Left hindlimb (tissue), 1 donor: ENCODE measurements at regions not wholly inside any gene's neighbourhood (a gene's known extent, or its start where the extent isn't known, plus 50 kb on each side); places are given as distances from the start of the nearest gene placed in this dataset.

Source experiments
- DNase-seq: peaks from one replicate; pipeline ENCODE4 v3.0.0-alpha.2; 2018

GRCh38 chr3:124558991-124559845, 171.0 kb upstream of the UMPS start:
- peak; percentile 73 for DNase-seq

- DNase-seq: peak; percentile 69
Observed at GRCh38 chr3:124559846-124560574, 170.2 kb upstream of the UMPS start.

GRCh38 chr3:124560666-124561215, 169.5 kb upstream of the UMPS start:
- no peak for DNase-seq

- no peak for DNase-seq
Observed at GRCh38 chr3:124562769-124563168, 167.5 kb upstream of the UMPS start.

GRCh38 chr3:124563376-124563775, 166.9 kb upstream of the UMPS start:
- no peak for DNase-seq

- peak; percentile 80 for DNase-seq
Observed at GRCh38 chr3:124565013-124565412, 165.2 kb upstream of the UMPS start.

GRCh38 chr3:124565551-124565950, 164.7 kb upstream of the UMPS start:
- no peak for DNase-seq

- no peak for DNase-seq
Observed at GRCh38 chr3:124566701-124567100, 163.6 kb upstream of the UMPS start.

GRCh38 chr3:124567179-124567578, 163.1 kb upstream of the UMPS start:
- DNase-seq: no peak

- DNase-seq: no peak
Observed at GRCh38 chr3:124569761-124570160, 160.5 kb upstream of the UMPS start.

- DNase-seq: no peak
Observed at GRCh38 chr3:124570232-124570631, 160.0 kb upstream of the UMPS start.

- no peak for DNase-seq
Observed at GRCh38 chr3:124572851-124573405, 157.3 kb upstream of the UMPS start.

GRCh38 chr3:124574012-124574411, 156.2 kb upstream of the UMPS start:
- DNase-seq: no peak

- DNase-seq: no peak
Observed at GRCh38 chr3:124576565-124577493, 153.4 kb upstream of the UMPS start.

GRCh38 chr3:124577494-124578167, 152.6 kb upstream of the UMPS start:
- DNase-seq: no peak

- no peak for DNase-seq
Observed at GRCh38 chr3:124579641-124580040, 150.6 kb upstream of the UMPS start.

- DNase-seq: no peak
Observed at GRCh38 chr3:124582196-124582595, 148.1 kb upstream of the UMPS start.

- DNase-seq: no peak
Observed at GRCh38 chr3:124582621-124583395, 147.4 kb upstream of the UMPS start.

- no peak for DNase-seq
Observed at GRCh38 chr3:124584245-124584551, 146.1 kb upstream of the UMPS start.

- DNase-seq: peak; percentile 76
Observed at GRCh38 chr3:124584552-124585391, 145.5 kb upstream of the UMPS start.
